GM21526 (cell line): ENCODE measurements at regions not wholly inside any gene's neighbourhood (a gene's known extent, or its start where the extent isn't known, plus 50 kb on each side); places are given as distances from the start of the nearest gene placed in this dataset.
A peak's percentile ranks its signal among the peaks of the same experiment; 100 is the strongest.

Experiments
- ATAC-seq: cut with Tn5 transposase; IDR thresholded peaks from one replicate; pipeline ENCODE4 v1.9.1; 2021; ENCODE audit warnings: moderate library complexity; ENCODE audit not compliant: unreplicated experiment, low FRiP score

- no peak for ATAC-seq
Observed at GRCh38 chr11:11177156-11177808, 175.8 kb downstream of the CSNK2A3 start.

- no peak for ATAC-seq
Observed at GRCh38 chr11:11173316-11174025, 179.6 kb downstream of the CSNK2A3 start.

- peak; percentile 99 for ATAC-seq
Observed at GRCh38 chr11:11171854-11172253, 181.2 kb downstream of the CSNK2A3 start.

GRCh38 chr11:11171285-11171684 lies 181.8 kb downstream of the CSNK2A3 start:
- ATAC-seq: no peak

- ATAC-seq: no peak
Observed at GRCh38 chr11:11170352-11171084, 182.5 kb downstream of the CSNK2A3 start.

GRCh38 chr11:11169715-11170351 lies 183.2 kb downstream of the CSNK2A3 start:
- ATAC-seq: no peak

GRCh38 chr11:11167806-11168205 lies 185.2 kb downstream of the CSNK2A3 start:
- ATAC-seq: no peak

- ATAC-seq: no peak
Observed at GRCh38 chr11:11164334-11164690, 188.7 kb downstream of the CSNK2A3 start.

- ATAC-seq: no peak
Observed at GRCh38 chr11:11163669-11164333, 189.2 kb downstream of the CSNK2A3 start.

GRCh38 chr11:11163236-11163635 lies 189.8 kb downstream of the CSNK2A3 start:
- no peak for ATAC-seq

- no peak for ATAC-seq
Observed at GRCh38 chr11:11157185-11157584, 195.9 kb downstream of the CSNK2A3 start.

GRCh38 chr11:11155962-11156815 lies 196.9 kb downstream of the CSNK2A3 start:
- ATAC-seq: no peak

- no peak for ATAC-seq
Observed at GRCh38 chr11:11152877-11153276, 200.2 kb downstream of the CSNK2A3 start.

GRCh38 chr11:11149671-11150459 lies 203.2 kb downstream of the CSNK2A3 start:
- ATAC-seq: no peak

- no peak for ATAC-seq
Observed at GRCh38 chr11:11148596-11148995, 204.5 kb downstream of the CSNK2A3 start.

- no peak for ATAC-seq
Observed at GRCh38 chr11:11148104-11148509, 204.9 kb downstream of the CSNK2A3 start.

GRCh38 chr11:11146830-11147229 lies 206.2 kb downstream of the CSNK2A3 start:
- ATAC-seq: no peak

GRCh38 chr11:11143849-11144248 lies 209.2 kb downstream of the CSNK2A3 start:
- ATAC-seq: no peak

- no peak for ATAC-seq
Observed at GRCh38 chr11:11142430-11142829, 210.6 kb downstream of the CSNK2A3 start.
